EL (cell line): ENCODE measurements at regions not wholly inside any gene's neighbourhood (a gene's known extent, or its start where the extent isn't known, plus 50 kb on each side); places are given as distances from the start of the nearest gene placed in this dataset.
"Not testable (repeated sequence)": the region's sequence is repeated elsewhere in the genome, so short reads cannot be mapped to it uniquely, and the experiment has no call there.

Source experiments
- DNase-seq: peaks from one replicate; pipeline ENCODE4 v3.0.0-alpha.2; 2016

DNA sequence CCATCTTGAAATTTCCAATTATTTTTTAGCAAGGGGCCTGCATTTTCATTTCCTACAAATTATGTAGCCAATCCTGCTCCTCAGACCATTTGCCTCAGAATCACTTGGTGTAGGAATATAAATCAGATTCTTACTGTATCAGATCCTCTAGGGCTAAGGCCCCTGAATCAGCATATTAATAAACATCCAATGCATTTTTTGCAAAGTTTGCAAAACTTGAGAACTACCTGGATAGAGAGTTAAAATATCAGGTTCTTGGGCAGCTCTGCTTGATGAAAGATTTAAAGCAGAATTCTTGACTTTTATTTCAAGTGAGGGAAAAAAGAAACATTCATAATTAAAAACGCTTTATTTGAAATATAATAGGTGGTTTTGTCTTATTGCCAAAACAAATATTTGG is 82.2 kb upstream of the MAN1A1 start:
- no peak for DNase-seq

DNA sequence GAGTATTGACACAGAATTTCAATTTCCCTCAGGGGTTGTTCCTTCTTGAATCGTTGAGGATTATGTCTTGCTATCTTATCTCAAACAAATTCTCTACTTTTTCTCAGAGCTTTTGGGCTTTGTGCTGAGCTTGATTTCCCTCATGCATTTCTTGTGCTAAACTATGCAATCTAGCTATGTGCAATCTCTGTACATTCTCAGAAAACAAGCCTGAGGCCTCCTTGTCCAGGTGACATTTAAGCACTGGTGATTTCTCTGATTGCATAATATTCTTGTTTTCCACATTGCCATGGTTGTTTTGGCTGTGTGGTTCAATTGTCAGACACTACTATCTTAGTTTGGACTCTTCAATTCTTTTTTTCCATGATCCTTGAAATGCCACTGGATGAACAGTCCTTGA is 81.2 kb upstream of the MAN1A1 start:
- no peak for DNase-seq

DNA sequence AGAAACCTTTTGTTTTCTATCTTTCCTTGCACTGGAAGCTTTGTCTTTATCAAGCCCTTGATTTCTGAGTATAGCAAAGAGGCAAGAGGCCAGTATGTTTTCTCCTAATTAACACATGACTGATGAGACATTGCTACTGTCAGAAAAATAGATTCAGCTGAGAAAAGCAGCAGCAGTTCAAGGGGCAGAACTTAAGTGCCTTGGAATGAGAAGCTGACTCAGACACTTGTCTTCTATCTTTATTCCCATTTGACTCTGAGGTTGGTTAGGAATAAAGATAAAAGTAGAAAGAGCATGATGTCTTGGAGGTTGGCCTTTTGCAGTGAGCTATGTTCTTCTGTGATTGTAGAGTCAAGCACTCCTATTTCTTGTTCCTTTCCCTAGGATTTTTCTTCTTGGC is 79.1 kb upstream of the MAN1A1 start:
- no peak for DNase-seq

DNA sequence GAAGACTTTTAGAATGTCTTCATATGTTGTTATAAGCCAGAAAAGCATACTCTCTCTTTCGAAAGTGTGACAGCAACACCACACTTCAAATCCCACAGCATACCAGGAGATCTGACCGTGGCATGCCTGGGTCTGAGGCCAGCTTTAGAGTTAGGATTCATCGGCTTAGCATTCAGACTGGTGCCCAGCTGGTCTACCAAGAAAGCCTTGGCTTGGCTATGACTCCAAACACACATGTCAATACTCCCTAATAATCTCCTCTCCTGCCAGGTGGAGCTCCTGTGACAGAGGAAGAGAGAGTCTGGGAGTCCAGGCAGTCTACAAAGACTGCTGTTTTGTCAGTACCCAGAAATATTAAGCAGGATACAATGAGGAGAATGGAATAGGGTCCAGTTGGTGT is 77.1 kb upstream of the MAN1A1 start:
- DNase-seq, result peak; percentile 6

DNA sequence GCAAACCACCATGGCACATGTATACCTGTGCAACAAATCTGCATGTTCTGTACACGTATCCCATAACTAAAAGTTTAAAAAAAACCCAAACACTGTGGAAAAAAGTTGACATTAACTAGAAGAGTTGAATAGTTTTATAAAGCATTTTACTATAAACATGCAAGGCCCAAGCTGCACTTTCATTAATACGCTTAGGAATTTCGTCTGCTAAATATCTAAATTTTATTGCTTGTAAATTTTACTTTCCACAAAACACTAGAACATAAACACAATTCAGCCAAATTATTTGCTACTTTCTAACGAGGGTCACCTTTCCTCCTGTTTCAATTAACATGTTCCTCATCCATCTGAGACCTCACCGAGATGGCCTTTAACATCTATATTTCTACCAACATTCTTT is 74.4 kb upstream of the MAN1A1 start:
- DNase-seq, result no peak

DNA sequence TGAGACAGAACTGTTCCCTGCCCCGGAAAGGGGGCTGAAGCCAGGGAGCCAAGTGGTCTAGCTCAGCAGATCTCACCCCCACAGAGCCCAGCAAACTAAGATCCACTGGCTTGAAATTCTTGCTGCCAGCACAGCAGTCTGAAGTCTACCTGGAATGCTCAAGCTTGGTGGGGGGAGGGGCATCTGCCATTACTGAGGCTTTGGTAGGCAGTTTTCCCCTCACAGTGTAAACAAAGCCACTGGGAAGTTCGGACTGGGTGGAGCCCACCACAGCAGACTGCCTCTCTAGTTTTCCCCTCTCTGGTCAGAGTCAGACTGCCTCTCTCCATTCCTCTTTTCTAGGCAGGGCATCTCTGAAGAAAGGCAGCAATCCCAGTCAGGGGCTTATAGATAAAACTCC is 68.5 kb upstream of the MAN1A1 start:
- not testable (repeated sequence) for DNase-seq

DNA sequence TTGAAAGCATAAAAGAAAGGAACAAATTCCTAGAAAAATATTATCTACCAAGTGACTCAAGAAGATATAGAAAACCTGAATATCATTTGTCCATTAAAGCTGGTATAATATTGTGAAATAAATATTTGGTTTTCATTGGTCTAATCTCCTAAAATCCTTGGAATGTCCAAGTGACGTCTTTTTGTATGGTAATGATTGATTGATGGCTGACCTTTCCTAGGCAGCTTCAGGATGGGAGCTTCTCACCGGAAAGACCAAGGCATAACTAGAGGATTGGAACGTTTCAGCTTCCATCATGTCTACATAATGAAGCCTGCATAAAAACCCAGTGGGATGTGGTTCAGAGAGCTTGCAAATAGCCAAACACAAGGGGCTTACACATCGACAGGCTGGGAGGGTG is 57.6 kb upstream of the MAN1A1 start:
- DNase-seq, result no peak

DNA sequence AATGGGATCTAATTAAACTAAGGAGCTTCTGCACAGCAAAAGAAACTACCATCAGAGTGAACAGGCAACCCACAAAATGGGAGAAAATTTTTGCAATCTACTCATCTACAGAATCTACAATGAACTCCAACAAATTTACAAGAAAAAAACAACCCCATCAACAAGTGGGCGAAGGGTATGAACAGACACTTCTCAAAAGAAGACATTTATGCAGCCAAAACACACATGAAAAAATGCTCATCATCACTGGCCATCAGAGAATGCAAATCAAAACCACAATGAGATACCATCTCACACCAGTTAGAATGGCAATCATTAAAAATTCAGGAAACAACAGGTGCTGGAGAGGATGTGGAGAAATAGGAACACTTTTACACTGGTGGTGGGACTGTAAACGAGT is 55.6 kb upstream of the MAN1A1 start:
- not testable (repeated sequence) for DNase-seq
